ENCODE measurements at regions not wholly inside any gene's neighbourhood (a gene's known extent, or its start where the extent isn't known, plus 50 kb on each side); places are given as distances from the start of the nearest gene placed in this dataset.

GRCh38 chr10:131584287-131584686 is 272.8 kb upstream of the TCERG1L start:
- Histone ChIP-seq H3K36me3 (ENCODE audit: control insufficient read depth in 2 of 2, extremely low read depth in 1 of 2, insufficient read depth in 2 of 2, low read length in 2 of 2) (no peaks in the 10 kb centered on the region), H3K4me2 (ENCODE audit: insufficient read depth, low read length) (no peak overlapping the region), H3K9me3 (replicated peaks; ENCODE audit: control insufficient read depth, insufficient read depth, low read length) (peaks cover 9% of the 10 kb centered on the region), H3K27me3 (ENCODE audit: control insufficient read depth in 2 of 2, insufficient read depth in 2 of 2, low read length in 2 of 2) (no peaks in the 10 kb centered on the region), H3K9me1 (replicated peaks; ENCODE audit: control insufficient read depth, extremely low read depth, insufficient read depth, low read length) (no peaks in the 10 kb centered on the region), H3K4me3 (replicated peaks in 1 of 3; ENCODE audit: insufficient read depth in 1 of 3, low read depth in 1 of 3, low read length in 3 of 3) (no peak overlapping the region), H3K9ac (replicated peaks; ENCODE audit: extremely low read depth, insufficient read depth, low read length) (no peak overlapping the region), H2AFZ (ENCODE audit: low read depth, low read length) (no peak overlapping the region), H3K27ac (ENCODE audit: insufficient read depth, low read depth, low read length) (no peak overlapping the region), H4K20me1 (replicated peaks; ENCODE audit: control insufficient read depth, extremely low read depth, insufficient read depth, low read length) (no peaks in the 10 kb centered on the region), H3K4me1 (ENCODE audit: control insufficient read depth, extremely low read depth, insufficient read depth, low read length) (no peaks in the 10 kb centered on the region), H3K79me2 (ENCODE audit: control insufficient read depth, insufficient read depth, low read length) (no peaks in the 10 kb centered on the region)
- dilution Hi-C loops (cut with MboI; ENCODE audit: extremely low pct_ligation_motif_present, low sequenced_read_pairs) (no loop called here), intact Hi-C loops (cut with micrococcal nuclease) (no loop called here)
- ChIA-PET POLR2A (no interaction called here), CTCF (no interaction called here)
- DNase-seq (ENCODE audit: low read depth, low spot score): no peak
- no peak for TF ChIP-seq EZH2 (IDR thresholded peaks at IDR 0.05; ENCODE audit: borderline replicate concordance, low read depth, low read length, severe bottlenecking)
- no peak for TF ChIP-seq GATA2 (IDR thresholded peaks at IDR 0.05; ENCODE audit: insufficient read depth, insufficient read length, low read depth, low read length)
- TF ChIP-seq MYC (IDR thresholded peaks at IDR 0.05; ENCODE audit: low read depth, low read length): no peak
- no peak for TF ChIP-seq CTCF (IDR thresholded peaks at IDR 0.05; ENCODE audit: extremely low read depth in 1 of 2, insufficient read depth in 1 of 2, low read depth in 1 of 2, low read length in 2 of 2)
- no peak for TF ChIP-seq POLR2AphosphoS5 (IDR thresholded peaks at IDR 0.05; ENCODE audit: insufficient read depth, low read depth, low read length)
- no peak for TF ChIP-seq FOS (IDR thresholded peaks at IDR 0.05; ENCODE audit: borderline replicate concordance, insufficient read depth, low read length)
- TF ChIP-seq JUN (IDR thresholded peaks at IDR 0.05; ENCODE audit: borderline replicate concordance, insufficient read depth, insufficient read length, low read depth): no peak
- no peak for TF ChIP-seq MAX (IDR thresholded peaks at IDR 0.05; ENCODE audit: insufficient read depth, insufficient read length)
- TF ChIP-seq POLR2A (IDR thresholded peaks at IDR 0.05; ENCODE audit: low read depth, low read length): no peak
- no TSS peak for BruUV-seq (replicated peaks)
- no peak for FAIRE-seq
